GM12891 (cell line): ENCODE measurements at regions not wholly inside any gene's neighbourhood (a gene's known extent, or its start where the extent isn't known, plus 50 kb on each side); places are given as distances from the start of the nearest gene placed in this dataset.
"Not testable (repeated sequence)": the region's sequence is repeated elsewhere in the genome, so short reads cannot be mapped to it uniquely, and the experiment has no call there.

Source experiments
- DNase-seq: peaks from one replicate; pipeline ENCODE4 v3.0.0; 2011; ENCODE audit warnings: low spot score; ENCODE audit not compliant: insufficient read length
- FAIRE-seq: peaks from 2 replicates; lab custom pipeline; 2011; peaks lifted over from hg19 to GRCh38; lab: Jason Lieb, UNC
- PAX5 ChIP-seq: IDR thresholded peaks from 2 replicates; pipeline ENCODE4 v1.6.1; 2011; ENCODE audit warnings: low read length, moderate library complexity, mild to moderate bottlenecking; ENCODE audit not compliant: insufficient read depth, severe bottlenecking
- POLR2A ChIP-seq: IDR thresholded peaks from 2 replicates; pipeline ENCODE4 v1.6.1; 2011; ENCODE audit warnings: low read depth, low read length, control low read depth
- POLR2AphosphoS5 ChIP-seq: IDR thresholded peaks from 2 replicates; pipeline ENCODE4 v1.6.1; 2011; ENCODE audit warnings: low read depth, low read length, control low read depth
- POU2F2 ChIP-seq: IDR thresholded peaks from 2 replicates; pipeline ENCODE4 v1.6.1; 2011; ENCODE audit warnings: low read depth, mild to moderate bottlenecking, control low read depth, low read length, moderate library complexity
- SPI1 ChIP-seq: IDR thresholded peaks from 2 replicates; pipeline ENCODE4 v1.6.1; 2011; ENCODE audit warnings: low read depth, low read length, control low read depth
- TAF1 ChIP-seq: IDR thresholded peaks from 2 replicates; pipeline ENCODE4 v1.6.1; 2011; ENCODE audit warnings: low read depth, low read length, control low read depth

- TF ChIP-seq POLR2AphosphoS5 (no peak), POU2F2 (no peak), POLR2A (no peak), SPI1 (no peak), TAF1 (no peak), PAX5 (no peak)
- FAIRE-seq, result no peak
- no peak for DNase-seq
These were observed 671.9 kb upstream of the SOX11 start for GRCh38 chr2:5020116-5020875.

- TF ChIP-seq TAF1 (no peak), PAX5 (no peak), POLR2AphosphoS5 (no peak), SPI1 (no peak), POLR2A (no peak), POU2F2 (no peak)
- DNase-seq (no peak), FAIRE-seq (no peak)
These were observed 671.0 kb upstream of the SOX11 start for GRCh38 chr2:5021136-5021535.

GRCh38 chr2:5022061-5022460, 670.1 kb upstream of the SOX11 start:
- no peak for DNase-seq
- no peak for FAIRE-seq
- TF ChIP-seq TAF1 (no peak), POLR2AphosphoS5 (no peak), POU2F2 (no peak), POLR2A (no peak), PAX5 (no peak), SPI1 (no peak)

- FAIRE-seq, result peak; percentile 100
These were observed 669.2 kb upstream of the SOX11 start for GRCh38 chr2:5022708-5023635.

DNA sequence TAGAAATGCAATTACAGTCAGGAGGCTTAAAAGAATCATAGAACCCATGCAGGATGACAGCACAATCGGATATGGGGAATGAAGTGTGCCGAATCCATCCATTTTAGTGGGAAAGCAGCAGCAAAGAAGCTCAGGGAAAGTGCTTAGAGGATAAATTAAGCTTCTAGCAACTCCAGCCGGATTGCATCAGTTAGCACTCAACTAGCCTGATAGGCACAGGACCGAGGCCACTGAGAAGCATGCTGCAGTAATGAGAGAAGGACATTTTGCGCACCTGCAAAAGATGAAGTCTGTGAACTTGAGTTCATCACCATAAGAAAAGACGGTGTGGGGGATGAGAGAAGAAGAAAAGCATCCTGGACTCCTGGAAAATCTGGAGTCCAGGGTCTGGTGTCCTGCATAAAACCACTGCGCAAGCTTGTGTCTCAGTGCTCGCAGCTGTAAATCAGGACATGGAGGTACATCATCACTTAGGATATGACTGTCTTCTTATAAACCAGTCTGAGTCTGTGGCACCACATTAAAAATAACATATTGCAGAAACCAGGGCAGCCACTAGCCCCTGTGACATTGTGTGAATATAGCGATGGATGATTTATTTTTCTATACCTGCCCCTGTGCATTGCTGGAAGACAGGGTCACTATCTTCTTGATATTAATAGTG, 665.5 kb upstream of the SOX11 start:
- no peak for DNase-seq
- TF ChIP-seq SPI1, result no peak
- TF ChIP-seq TAF1, result no peak
- TF ChIP-seq POU2F2, result no peak
- no peak for TF ChIP-seq PAX5
- TF ChIP-seq POLR2AphosphoS5, result no peak
- no peak for TF ChIP-seq POLR2A
- FAIRE-seq, result no peak

More at GRCh38 chr2:5022708-5023635, 669.2 kb upstream of the SOX11 start:
- not testable (repeated sequence) for DNase-seq

DNA sequence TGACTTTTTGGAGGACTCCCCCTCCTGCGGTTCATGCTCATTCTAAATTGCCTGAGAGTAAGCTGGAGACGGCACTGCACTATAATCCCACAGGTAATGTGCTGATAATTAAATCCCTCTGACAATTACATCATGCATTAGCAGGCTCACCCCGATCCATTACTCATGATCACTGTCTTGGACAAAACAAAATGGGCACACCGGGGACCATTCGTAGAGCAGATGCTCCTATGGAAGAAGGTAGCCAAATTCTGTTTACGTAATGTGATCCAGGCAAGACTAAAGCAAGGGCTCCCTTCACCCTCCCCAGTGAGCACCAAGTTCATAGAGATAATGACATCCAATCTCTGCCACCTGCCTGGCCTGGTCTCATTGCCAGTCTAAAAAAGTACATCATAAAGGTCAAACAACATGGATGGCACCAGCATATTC, 657.1 kb upstream of the SOX11 start:
- DNase-seq (no peak), FAIRE-seq (no peak)
- TF ChIP-seq SPI1, result no peak
- no peak for TF ChIP-seq PAX5
- TF ChIP-seq POLR2AphosphoS5, result no peak
- TF ChIP-seq TAF1, result no peak

DNA sequence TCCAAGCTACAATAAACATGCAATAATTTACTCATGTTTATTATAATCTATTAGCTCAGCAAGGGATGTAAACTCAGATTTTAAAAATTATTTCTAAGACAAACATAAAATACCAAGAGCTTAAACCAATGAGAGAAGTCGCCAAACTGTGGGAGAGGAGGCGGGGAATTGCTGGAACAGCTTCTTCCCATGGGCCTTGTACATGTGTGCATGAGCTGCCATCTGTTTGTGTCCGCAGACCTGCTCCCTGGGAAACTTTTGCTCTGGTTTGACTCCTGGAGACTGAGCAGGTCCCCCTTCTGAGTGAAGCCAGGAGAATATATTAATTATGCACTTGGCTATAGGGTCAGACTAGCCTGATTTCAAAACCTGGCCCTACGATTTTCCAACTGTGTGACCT, 655.9 kb upstream of the SOX11 start:
- DNase-seq, result no peak
- no peak for FAIRE-seq
- TF ChIP-seq SPI1, result no peak
- TF ChIP-seq POLR2A, result no peak
- no peak for TF ChIP-seq POLR2AphosphoS5
- TF ChIP-seq POU2F2, result no peak

GRCh38 chr2:5039241-5039975, 652.8 kb upstream of the SOX11 start:
- FAIRE-seq, result no peak
- no peak for TF ChIP-seq POLR2A
- no peak for TF ChIP-seq TAF1
- TF ChIP-seq PAX5, result no peak
- no peak for TF ChIP-seq POLR2AphosphoS5
- TF ChIP-seq POU2F2, result no peak
- TF ChIP-seq SPI1, result no peak
- DNase-seq, result no peak

GRCh38 chr2:5040571-5040970, 651.6 kb upstream of the SOX11 start:
- TF ChIP-seq PAX5 (no peak), POLR2A (no peak), SPI1 (no peak), POLR2AphosphoS5 (no peak), TAF1 (no peak), POU2F2 (no peak)
- no peak for FAIRE-seq
- DNase-seq, result no peak
